Peyer's patch (tissue), 4 donors: ENCODE measurements at regions not wholly inside any gene's neighbourhood (a gene's known extent, or its start where the extent isn't known, plus 50 kb on each side); places are given as distances from the start of the nearest gene placed in this dataset.
"Not testable (repeated sequence)": the region's sequence is repeated elsewhere in the genome, so short reads cannot be mapped to it uniquely, and the experiment has no call there.

Experiments used
- DNase-seq, 3 donors: peaks; one replicate each; pipeline ENCODE4 v3.0.0-alpha.2; 2017 to 2019
- H3K27ac ChIP-seq, 4 donors: fragments of 200-600 bp; sonication (generic); one replicate each; pipeline ENCODE4 v1.5.1; 2016 to 2019
- H3K27me3 ChIP-seq, 2 donors: fragments of 200-600 bp; sonication (generic); one replicate each; pipeline ENCODE4 v1.5.1; 2019
- H3K36me3 ChIP-seq, 3 donors: fragments of 200-600 bp; sonication (generic); one replicate each; pipeline ENCODE4 v1.5.1; 2016 to 2019
- H3K4me1 ChIP-seq, 4 donors: fragments of 200-600 bp; sonication (generic); one replicate each; pipeline ENCODE4 v1.5.1; 2016 to 2019
- H3K4me3 ChIP-seq, 4 donors: fragments of 200-600 bp; sonication (generic); 1 replicate in 3 of 4; 2 replicates in 1 of 4; pipeline ENCODE4 v1.5.1; 2016 to 2019; ENCODE audit warnings: mild to moderate bottlenecking in 1 of 4
- H3K9me3 ChIP-seq, 4 donors: fragments of 200-600 bp; sonication (generic); one replicate each; pipeline ENCODE4 v1.5.1; 2016 to 2019; ENCODE audit warnings: mild to moderate bottlenecking in 1 of 4
- POLR2A ChIP-seq, 2 donors: fragments of 450-650 bp; IDR thresholded peaks; one replicate each; pipeline ENCODE4 v1.5.1; 2017; ENCODE audit warnings: antibody characterized with exemption in 2 of 2, mild to moderate bottlenecking in 2 of 2, moderate library complexity in 2 of 2
- TF ChIP-seq, protein P1 (sequence below), 6 experiments: fragments of 450-650 bp in 4 of 6; fragments of 200-600 bp in 2 of 6; sonication (generic) in 1 of 6; IDR thresholded peaks; one replicate each; pipeline ENCODE4 v1.5.1; 2017 to 2019; ENCODE audit warnings: antibody characterized with exemption in 6 of 6, mild to moderate bottlenecking in 3 of 6, moderate library complexity in 1 of 6

DNA sequence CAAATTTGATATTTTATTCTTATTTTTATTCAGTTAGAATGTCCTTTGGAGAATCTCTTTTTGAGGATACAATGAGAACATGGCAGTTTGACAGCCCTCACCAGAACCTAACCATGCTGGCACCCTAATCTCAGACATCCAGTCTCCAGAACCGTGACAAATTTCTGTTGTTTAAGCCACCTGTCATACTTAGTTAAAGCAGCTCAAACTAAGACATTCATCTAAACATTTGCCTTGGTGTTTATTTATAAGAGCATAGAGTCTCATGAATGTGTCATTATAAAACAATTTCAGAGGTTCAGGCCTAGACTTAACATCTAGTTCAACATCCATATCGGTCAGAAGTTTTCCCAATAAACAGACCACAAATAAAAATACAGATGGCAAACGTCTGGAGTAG lies 125.1 kb upstream of the FUNDC1 start:
- TF ChIP-seq, protein P1, sequence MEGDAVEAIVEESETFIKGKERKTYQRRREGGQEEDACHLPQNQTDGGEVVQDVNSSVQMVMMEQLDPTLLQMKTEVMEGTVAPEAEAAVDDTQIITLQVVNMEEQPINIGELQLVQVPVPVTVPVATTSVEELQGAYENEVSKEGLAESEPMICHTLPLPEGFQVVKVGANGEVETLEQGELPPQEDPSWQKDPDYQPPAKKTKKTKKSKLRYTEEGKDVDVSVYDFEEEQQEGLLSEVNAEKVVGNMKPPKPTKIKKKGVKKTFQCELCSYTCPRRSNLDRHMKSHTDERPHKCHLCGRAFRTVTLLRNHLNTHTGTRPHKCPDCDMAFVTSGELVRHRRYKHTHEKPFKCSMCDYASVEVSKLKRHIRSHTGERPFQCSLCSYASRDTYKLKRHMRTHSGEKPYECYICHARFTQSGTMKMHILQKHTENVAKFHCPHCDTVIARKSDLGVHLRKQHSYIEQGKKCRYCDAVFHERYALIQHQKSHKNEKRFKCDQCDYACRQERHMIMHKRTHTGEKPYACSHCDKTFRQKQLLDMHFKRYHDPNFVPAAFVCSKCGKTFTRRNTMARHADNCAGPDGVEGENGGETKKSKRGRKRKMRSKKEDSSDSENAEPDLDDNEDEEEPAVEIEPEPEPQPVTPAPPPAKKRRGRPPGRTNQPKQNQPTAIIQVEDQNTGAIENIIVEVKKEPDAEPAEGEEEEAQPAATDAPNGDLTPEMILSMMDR (IDR thresholded peaks at IDR 0.05) = no peak
- TF ChIP-seq POLR2A (IDR thresholded peaks at IDR 0.05) = no peak
- Histone ChIP-seq H3K27ac (no peak overlapping the region), H3K4me1 (no peaks in the 10 kb centered on the region), H3K9me3 (no peaks in the 10 kb centered on the region), H3K27me3 (no peaks in the 10 kb centered on the region), H3K36me3 (no peaks in the 10 kb centered on the region), H3K4me3 (no peak overlapping the region)
- DNase-seq = no peak

DNA sequence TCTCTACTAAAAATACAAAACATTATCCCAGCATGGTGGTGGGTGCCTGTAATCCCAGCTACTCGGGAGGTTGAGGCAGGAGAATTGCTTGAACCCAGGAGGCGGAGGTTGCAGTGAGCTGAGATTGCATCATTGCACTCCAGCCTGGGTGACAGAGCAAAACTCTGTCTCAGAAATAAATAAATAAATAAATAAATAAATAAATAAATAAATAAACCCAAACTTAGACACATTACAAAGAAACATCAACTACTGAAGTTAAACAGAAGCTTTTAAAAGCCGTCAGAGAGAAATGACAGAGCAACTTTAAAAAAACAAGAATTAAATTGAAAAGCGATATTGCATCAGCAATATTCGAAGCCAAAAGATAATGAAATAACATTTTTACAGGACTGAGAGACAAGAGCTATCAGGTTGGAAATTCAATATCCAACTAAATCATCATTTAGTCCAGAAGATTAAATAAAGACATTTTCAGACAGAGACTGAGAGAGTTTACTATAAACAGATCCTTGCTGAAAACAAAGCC lies 115.1 kb upstream of the FUNDC1 start:
- H3K27ac ChIP-seq, H3K4me1 ChIP-seq, DNase-seq, H3K4me3 ChIP-seq, H3K9me3 ChIP-seq, H3K36me3 ChIP-seq, H3K27me3 ChIP-seq: not testable (repeated sequence)

DNA sequence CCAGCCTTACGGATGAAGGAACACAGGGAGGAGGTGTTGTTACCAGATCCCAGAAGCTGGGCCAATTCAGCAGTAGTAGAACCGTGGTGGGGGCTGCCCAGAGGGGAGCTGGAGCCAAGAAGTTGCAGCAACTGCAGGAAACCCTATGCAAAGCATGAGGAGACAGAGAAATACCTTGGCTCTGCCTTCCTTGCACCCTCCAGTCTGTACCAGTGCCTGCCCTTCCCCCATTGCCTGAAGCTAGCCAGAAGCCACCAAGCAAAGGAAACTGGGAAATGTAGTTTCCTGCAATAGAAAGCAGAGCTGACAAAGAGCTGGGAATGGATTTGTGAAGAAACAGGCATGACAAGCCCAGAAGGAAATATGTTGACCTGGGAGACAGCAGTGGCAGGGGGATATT lies 108.7 kb upstream of the FUNDC1 start:
- H3K4me1 ChIP-seq = no peaks in the 10 kb centered on the region
- no peaks in the 10 kb centered on the region for H3K27me3 ChIP-seq
- DNase-seq = no peak
- TF ChIP-seq, protein P1 (IDR thresholded peaks at IDR 0.05) = no peak
- TF ChIP-seq POLR2A (IDR thresholded peaks at IDR 0.05) = no peak
- no peaks in the 10 kb centered on the region for H3K36me3 ChIP-seq
- H3K27ac ChIP-seq = no peak overlapping the region
- H3K9me3 ChIP-seq = no peaks in the 10 kb centered on the region
- H3K4me3 ChIP-seq = no peak overlapping the region

DNA sequence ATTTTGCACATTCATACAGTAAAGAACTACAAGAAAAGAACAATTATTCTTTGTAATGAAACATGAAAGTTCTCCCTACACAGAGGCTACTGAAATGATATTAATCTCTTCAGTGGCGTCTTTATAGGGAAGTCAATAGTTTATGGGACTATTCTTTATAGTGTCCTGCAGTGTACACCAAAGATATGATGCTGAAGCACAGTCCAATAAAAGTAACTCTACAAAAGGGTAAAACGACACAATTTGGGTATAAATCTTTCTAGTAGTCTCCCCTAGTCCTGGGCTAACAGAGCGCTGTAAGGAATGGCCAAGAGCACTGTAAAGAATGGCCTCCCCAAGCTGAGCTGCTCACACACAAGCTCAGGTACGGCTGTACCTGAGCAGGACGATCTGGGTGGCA lies 101.1 kb upstream of the FUNDC1 start:
- no peak for DNase-seq
- H3K27me3 ChIP-seq = no peaks in the 10 kb centered on the region
- no peak overlapping the region for H3K27ac ChIP-seq
- no peaks in the 10 kb centered on the region for H3K36me3 ChIP-seq
- no peaks in the 10 kb centered on the region for H3K4me1 ChIP-seq
- H3K4me3 ChIP-seq = no peak overlapping the region
- TF ChIP-seq POLR2A (IDR thresholded peaks at IDR 0.05) = no peak
- TF ChIP-seq, protein P1 (IDR thresholded peaks at IDR 0.05) = no peak
- H3K9me3 ChIP-seq = no peaks in the 10 kb centered on the region

DNA sequence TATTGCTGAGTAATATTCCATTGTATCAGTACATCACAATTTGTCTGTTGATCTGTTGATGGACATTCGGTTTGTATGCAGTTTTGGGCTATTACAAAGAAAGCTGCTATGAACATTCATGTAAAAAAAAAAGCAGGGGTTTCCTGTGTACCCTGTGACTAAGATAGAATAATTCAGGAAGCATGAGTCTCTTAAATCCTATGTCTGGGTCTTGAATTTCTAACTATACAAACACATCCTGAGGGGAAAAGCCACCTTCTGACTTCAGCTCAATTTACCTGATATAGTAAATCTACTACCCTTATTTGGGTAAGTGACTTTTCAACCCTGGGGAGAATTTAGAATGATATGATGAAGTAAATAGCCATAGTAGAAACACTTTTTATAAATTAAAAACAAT lies 94.6 kb upstream of the FUNDC1 start:
- DNase-seq = no peak
- H3K36me3 ChIP-seq = no peaks in the 10 kb centered on the region
- no peaks in the 10 kb centered on the region for H3K27me3 ChIP-seq
- H3K27ac ChIP-seq = no peak overlapping the region
- H3K4me1 ChIP-seq = no peaks in the 10 kb centered on the region
- no peaks in the 10 kb centered on the region for H3K9me3 ChIP-seq
- TF ChIP-seq POLR2A (IDR thresholded peaks at IDR 0.05) = no peak
- TF ChIP-seq, protein P1 (IDR thresholded peaks at IDR 0.05) = no peak
- H3K4me3 ChIP-seq = no peak overlapping the region

DNA sequence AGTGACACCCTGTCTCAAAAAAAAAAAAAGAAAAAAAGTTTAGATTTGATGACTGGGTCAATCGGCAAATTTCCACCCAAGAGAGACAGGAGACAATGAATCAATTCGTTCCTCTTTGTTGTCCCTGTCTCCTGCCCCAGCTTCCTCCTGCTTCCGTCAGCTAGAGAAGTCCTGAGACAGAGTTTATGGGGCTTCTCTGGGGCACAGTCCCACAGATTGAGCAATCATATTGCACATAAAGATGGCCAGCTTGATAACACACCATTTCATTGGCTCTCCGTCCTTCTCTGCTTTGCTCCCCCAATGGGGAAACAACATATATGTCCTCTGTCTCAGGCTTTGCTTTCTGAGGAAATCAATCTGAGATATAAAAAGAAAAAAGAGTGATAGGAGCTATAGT lies 78.4 kb upstream of the FUNDC1 start:
- Histone ChIP-seq H3K27me3 (no peaks in the 10 kb centered on the region), H3K9me3 (no peaks in the 10 kb centered on the region), H3K36me3 (no peaks in the 10 kb centered on the region), H3K4me1 (no peaks in the 10 kb centered on the region), H3K4me3 (no peak overlapping the region), H3K27ac (no peak overlapping the region)
- DNase-seq = peak in 1 of 3 donors; percentile 52
- TF ChIP-seq, protein P1 (IDR thresholded peaks at IDR 0.05) = no peak
- TF ChIP-seq POLR2A (IDR thresholded peaks at IDR 0.05) = no peak
